Activated T-cell treated with anti-CD3 and anti-CD28 coated beads, Interleukin-2, amount 50 U/mL, for 24 hours (primary cell): ENCODE measurements at regions not wholly inside any gene's neighbourhood (a gene's known extent, or its start where the extent isn't known, plus 50 kb on each side); places are given as distances from the start of the nearest gene placed in this dataset.
"Not testable (repeated sequence)": the region's sequence is repeated elsewhere in the genome, so short reads cannot be mapped to it uniquely, and the experiment has no call there.

Experiments used
- DNase-seq: peaks from one replicate; pipeline ENCODE4 v3.0.0-alpha.2; 2020
- H3K27ac Mint-ChIP-seq: 2 replicates; pipeline ENCODE4 v1.8.0; 2020; ENCODE audit warnings: mild to moderate bottlenecking, mixed read lengths
- H3K27me3 Mint-ChIP-seq: 2 replicates; pipeline ENCODE4 v1.8.0; 2020; ENCODE audit warnings: mixed read lengths
- H3K36me3 Mint-ChIP-seq: 2 replicates; pipeline ENCODE4 v1.8.0; 2020; ENCODE audit warnings: low read depth, mixed read lengths
- H3K4me1 Mint-ChIP-seq: 2 replicates; pipeline ENCODE4 v1.8.0; 2020; ENCODE audit warnings: low read depth, mixed read lengths
- H3K4me3 Mint-ChIP-seq: 2 replicates; pipeline ENCODE4 v1.8.0; 2020; ENCODE audit warnings: mild to moderate bottlenecking, moderate library complexity, mixed read lengths
- H3K9me3 Mint-ChIP-seq: 2 replicates; pipeline ENCODE4 v1.8.0; 2020; ENCODE audit warnings: mixed read lengths

DNA sequence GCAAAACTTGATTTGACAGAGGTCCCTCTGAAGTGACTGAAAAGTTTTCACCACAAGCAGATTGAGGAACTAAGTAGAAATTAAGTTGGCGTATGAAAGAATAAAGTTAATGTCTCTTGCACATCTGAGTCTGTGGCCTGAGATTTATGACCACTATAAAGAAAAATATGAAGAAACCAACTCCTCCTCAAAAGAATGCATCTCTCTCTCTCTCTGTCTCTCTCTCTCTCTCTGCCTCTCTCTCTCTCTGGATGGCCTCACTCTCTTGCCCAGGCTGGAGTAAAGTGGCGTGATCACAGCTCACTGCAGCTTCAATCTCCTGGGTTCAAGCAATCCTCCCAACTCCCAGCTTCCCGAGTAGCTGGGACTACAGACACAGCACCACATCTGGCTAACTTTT, 55.2 kb downstream of the RPL22L1 start:
- Mint-ChIP-seq H3K4me1 (no peaks in the 10 kb centered on the region), H3K27me3 (no peaks in the 10 kb centered on the region), H3K36me3 (no peaks in the 10 kb centered on the region), H3K9me3 (no peaks in the 10 kb centered on the region), H3K27ac (no peak overlapping the region), H3K4me3 (no peak overlapping the region)
- DNase-seq = no peak

GRCh38 chr3:170813266-170813665, 56.7 kb downstream of the RPL22L1 start:
- H3K27me3 Mint-ChIP-seq = no peaks in the 10 kb centered on the region
- DNase-seq = no peak
- no peaks in the 10 kb centered on the region for H3K9me3 Mint-ChIP-seq
- peaks cover 1% of the 10 kb centered on the region for H3K4me1 Mint-ChIP-seq
- H3K4me3 Mint-ChIP-seq = no peak overlapping the region
- H3K36me3 Mint-ChIP-seq = no peaks in the 10 kb centered on the region
- H3K27ac Mint-ChIP-seq = no peak overlapping the region

GRCh38 chr3:170811928-170812591, 57.9 kb downstream of the RPL22L1 start:
- Mint-ChIP-seq H3K9me3 (no peaks in the 10 kb centered on the region), H3K27ac (no peak overlapping the region), H3K4me1 (peaks cover 1% of the 10 kb centered on the region), H3K36me3 (no peaks in the 10 kb centered on the region), H3K4me3 (no peak overlapping the region), H3K27me3 (no peaks in the 10 kb centered on the region)
- peak; percentile 68 for DNase-seq

DNA sequence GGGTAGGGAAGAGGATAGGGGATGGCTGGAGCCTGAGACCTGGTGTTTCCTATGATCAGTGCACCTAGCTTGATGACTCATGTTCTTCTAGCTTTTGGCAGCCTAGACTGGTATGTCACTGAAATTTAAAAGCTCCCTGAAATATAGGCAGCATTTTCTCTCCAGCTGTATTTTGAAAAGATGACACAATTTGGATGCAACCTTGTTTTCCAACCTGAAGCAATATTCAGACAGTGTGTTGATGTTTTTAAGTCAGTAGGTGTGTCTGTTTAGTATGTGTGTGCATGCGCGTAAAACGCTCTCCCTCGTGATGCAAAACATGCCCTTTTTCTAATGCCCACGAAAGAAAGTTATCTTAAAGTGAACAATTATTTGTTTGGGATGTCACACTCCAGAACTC, 58.5 kb downstream of the RPL22L1 start:
- no peak overlapping the region for H3K27ac Mint-ChIP-seq
- no peaks in the 10 kb centered on the region for H3K36me3 Mint-ChIP-seq
- H3K4me1 Mint-ChIP-seq = peaks cover 1% of the 10 kb centered on the region
- H3K27me3 Mint-ChIP-seq = no peaks in the 10 kb centered on the region
- H3K4me3 Mint-ChIP-seq = no peak overlapping the region
- H3K9me3 Mint-ChIP-seq = no peaks in the 10 kb centered on the region
- DNase-seq = no peak

GRCh38 chr3:170809975-170810357, 60.0 kb downstream of the RPL22L1 start:
- H3K9me3 Mint-ChIP-seq = no peaks in the 10 kb centered on the region
- no peaks in the 10 kb centered on the region for H3K36me3 Mint-ChIP-seq
- peaks cover 1% of the 10 kb centered on the region for H3K4me1 Mint-ChIP-seq
- no peak overlapping the region for H3K27ac Mint-ChIP-seq
- peaks cover 2% of the 10 kb centered on the region for H3K27me3 Mint-ChIP-seq
- H3K4me3 Mint-ChIP-seq = no peak overlapping the region
- DNase-seq = no peak

DNA sequence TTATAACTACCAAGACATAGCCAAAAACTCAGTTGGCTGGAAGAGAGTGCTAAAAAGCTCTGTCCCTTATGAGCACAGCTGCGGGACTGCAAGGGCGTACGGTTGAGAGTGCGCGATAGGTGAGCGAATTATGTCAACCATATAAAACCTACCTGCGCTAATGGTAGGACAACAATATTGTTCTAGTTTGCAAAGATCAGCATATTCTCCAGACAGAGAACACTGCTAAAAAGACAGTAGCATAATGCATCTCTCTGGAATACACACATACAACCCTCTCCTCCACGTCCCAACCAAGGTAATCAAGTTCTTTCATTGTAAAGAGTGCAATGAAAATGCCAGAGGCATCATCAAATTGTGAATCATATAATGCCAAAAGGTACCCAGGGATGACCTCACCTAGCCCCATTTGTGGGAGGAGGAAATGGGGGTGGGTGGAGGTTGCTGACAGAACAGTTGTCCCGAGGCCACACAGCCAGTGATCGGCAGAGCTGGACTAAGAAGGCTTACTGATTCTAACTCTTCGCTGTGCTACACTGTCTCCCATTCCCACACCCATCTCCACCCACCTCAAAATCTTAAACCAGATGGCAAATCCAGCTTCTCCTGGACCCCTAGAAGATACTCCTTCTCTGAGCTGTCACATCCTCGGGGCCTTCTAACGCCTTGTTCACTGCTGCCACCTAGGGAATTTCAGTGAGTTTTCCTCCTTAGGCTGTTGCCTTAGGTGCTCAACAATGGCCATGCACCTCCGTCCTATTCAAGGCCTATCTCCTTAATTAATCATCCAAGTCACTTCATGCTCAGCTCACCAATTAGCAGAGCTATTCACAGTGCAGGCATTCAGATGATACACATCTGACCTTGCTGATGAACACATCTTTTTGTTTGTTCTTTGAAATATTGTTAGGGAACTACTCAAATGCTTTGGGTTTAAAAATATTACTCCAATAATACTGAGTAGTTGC, 60.7 kb downstream of the RPL22L1 start:
- Mint-ChIP-seq H3K27me3 (peaks cover 9% of the 10 kb centered on the region), H3K27ac (no peak overlapping the region), H3K4me1 (peaks cover 1% of the 10 kb centered on the region), H3K4me3 (no peak overlapping the region), H3K36me3 (no peaks in the 10 kb centered on the region), H3K9me3 (no peaks in the 10 kb centered on the region)
- DNase-seq = no peak

GRCh38 chr3:170808041-170808440, 62.0 kb downstream of the RPL22L1 start:
- DNase-seq = no peak
- Mint-ChIP-seq H3K27me3 (peaks cover 19% of the 10 kb centered on the region), H3K9me3 (no peaks in the 10 kb centered on the region), H3K4me1 (peaks cover 1% of the 10 kb centered on the region), H3K4me3 (no peak overlapping the region), H3K27ac (no peak overlapping the region), H3K36me3 (no peaks in the 10 kb centered on the region)

DNA sequence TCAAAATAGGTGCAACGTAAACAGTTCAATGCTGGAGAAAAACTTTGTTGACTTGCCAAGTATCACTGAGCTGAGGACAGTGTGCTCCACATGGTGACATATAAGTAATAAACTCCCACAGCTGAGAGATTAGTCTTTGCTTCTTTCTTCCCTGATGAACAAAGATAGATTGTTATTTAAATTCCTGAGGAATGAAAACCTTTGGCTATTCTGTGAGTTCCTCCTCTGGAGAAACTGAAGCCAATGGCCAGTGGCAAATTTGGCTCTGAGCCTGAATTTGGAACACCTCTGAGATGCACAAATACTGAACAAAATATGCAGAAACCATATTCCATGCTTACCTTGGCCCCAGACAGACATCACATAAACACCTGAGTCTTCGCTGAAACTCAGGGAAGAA, 63.3 kb downstream of the RPL22L1 start:
- H3K36me3 Mint-ChIP-seq = no peaks in the 10 kb centered on the region
- no peak overlapping the region for H3K4me3 Mint-ChIP-seq
- H3K4me1 Mint-ChIP-seq = peaks cover 1% of the 10 kb centered on the region
- no peaks in the 10 kb centered on the region for H3K9me3 Mint-ChIP-seq
- DNase-seq = no peak
- H3K27ac Mint-ChIP-seq = no peak overlapping the region
- H3K27me3 Mint-ChIP-seq = peaks cover 31% of the 10 kb centered on the region

DNA sequence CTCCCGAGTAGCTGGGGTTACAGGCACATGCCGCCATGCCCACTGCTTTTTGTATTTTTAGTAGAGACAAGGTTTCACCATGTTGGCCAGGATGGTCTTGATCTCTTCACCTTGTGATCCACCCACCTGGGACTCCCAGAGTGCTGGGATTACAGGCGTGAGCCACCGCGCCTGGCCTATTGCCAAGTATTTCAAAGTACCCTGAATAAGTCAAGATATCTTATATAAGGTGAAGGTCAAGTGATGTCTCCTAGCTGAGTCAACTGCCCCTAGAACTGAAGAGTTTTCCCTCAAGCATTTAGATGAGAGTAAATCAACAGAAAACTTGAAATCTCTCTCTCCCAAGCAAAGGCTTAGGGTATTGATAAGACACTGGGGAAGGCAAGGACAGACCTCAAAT, 63.9 kb downstream of the RPL22L1 start:
- Mint-ChIP-seq H3K27me3 (peaks cover 34% of the 10 kb centered on the region), H3K36me3 (no peaks in the 10 kb centered on the region), H3K9me3 (no peaks in the 10 kb centered on the region), H3K4me3 (no peak overlapping the region), H3K4me1 (peaks cover 1% of the 10 kb centered on the region), H3K27ac (no peak overlapping the region)
- DNase-seq = no peak

DNA sequence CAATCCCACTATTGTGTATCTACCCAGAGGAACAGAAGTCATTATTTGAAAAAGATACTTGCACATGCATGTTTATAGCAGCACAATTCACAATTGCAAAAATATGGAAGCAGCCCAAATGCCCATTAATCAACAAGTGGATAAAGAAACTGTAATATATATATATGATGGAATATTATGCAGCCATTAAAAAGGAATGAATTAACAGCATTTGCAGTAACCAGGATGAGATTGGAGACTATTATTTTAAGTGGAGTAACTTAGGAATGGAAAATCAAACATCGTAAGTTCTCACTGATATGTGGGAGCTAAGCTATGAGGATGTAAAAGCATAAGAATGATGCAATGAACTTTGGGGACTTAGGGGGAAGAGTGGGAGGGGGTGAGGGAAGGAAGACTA, 64.7 kb downstream of the RPL22L1 start:
- not testable (repeated sequence) for H3K9me3 Mint-ChIP-seq, H3K36me3 Mint-ChIP-seq, DNase-seq, H3K4me1 Mint-ChIP-seq, H3K27ac Mint-ChIP-seq, H3K4me3 Mint-ChIP-seq
- H3K27me3 Mint-ChIP-seq = peaks cover 37% of the 10 kb centered on the region

DNA sequence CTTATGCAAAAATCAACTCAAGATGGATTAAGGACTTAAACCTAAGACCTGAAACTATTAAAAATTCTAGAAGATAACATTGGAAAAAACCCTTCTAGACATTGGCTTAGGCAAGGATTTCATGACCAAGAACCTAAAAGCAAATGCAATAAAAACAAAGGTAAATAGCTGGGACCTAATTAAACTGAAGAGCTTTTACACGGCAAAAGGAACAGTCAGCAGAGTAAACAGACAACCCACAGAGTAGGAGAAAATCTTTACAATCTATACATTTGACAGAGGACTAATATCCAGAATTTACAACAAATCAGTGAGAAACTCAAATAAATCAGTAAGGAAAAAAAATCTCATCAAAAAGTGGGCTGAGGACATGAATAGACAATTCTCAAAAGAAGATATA, 65.4 kb downstream of the RPL22L1 start:
- H3K27me3 Mint-ChIP-seq = peaks cover 41% of the 10 kb centered on the region
- not testable (repeated sequence) for H3K4me1 Mint-ChIP-seq, H3K4me3 Mint-ChIP-seq, H3K36me3 Mint-ChIP-seq, DNase-seq, H3K27ac Mint-ChIP-seq, H3K9me3 Mint-ChIP-seq

DNA sequence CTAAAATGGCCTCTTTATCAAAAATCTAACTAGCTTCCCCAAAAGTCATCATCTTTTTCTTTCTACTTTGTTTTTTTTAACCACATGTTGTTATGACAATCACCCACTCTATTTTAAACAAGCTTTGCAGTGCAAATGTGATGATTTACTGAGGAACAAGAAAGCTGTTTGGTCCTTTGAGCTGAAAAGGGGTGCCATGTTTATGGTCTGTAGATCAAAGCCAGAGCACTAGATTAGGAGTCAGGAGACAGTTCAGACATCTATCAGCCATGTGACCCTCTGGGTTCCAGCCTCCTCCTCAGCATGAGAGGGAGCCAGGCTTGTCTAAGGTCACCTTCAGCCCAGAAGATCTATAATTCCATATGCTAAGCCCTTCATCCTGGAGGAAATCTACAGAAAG, 65.9 kb downstream of the RPL22L1 start:
- Mint-ChIP-seq H3K36me3 (no peaks in the 10 kb centered on the region), H3K4me1 (no peaks in the 10 kb centered on the region), H3K4me3 (no peak overlapping the region), H3K27me3 (peaks cover 43% of the 10 kb centered on the region), H3K9me3 (no peaks in the 10 kb centered on the region), H3K27ac (no peak overlapping the region)
- no peak for DNase-seq

GRCh38 chr3:170802164-170803151, 67.5 kb downstream of the RPL22L1 start:
- no peak for DNase-seq
- Mint-ChIP-seq H3K4me1 (no peaks in the 10 kb centered on the region), H3K9me3 (no peaks in the 10 kb centered on the region), H3K27ac (no peak overlapping the region), H3K4me3 (no peak overlapping the region), H3K36me3 (no peaks in the 10 kb centered on the region), H3K27me3 (peaks cover 51% of the 10 kb centered on the region)

DNA sequence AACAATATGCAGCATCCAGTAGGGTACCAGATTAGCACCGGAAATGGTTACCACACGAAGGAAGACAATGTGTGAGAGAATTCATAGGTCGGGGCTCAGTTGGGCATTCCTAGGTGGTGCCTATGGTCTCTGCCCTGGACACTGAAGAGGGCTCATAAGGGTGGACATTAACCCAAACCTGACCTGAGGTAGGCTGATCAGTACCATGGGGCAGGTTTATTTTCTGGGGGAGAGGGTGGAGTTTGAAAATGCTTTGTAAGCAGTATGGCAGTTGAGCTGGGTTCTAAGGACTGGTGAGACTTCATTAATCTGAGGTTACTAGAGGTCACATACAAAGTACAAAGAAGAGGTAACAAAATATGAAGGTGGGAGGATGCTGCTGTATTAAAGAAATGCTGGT, 68.4 kb downstream of the RPL22L1 start:
- Mint-ChIP-seq H3K4me1 (no peaks in the 10 kb centered on the region), H3K36me3 (no peaks in the 10 kb centered on the region), H3K27me3 (peaks cover 58% of the 10 kb centered on the region), H3K27ac (no peak overlapping the region), H3K4me3 (no peak overlapping the region), H3K9me3 (peaks cover 3% of the 10 kb centered on the region)
- no peak for DNase-seq
